ENCODE measurements at regions not wholly inside any gene's neighbourhood (a gene's known extent, or its start where the extent isn't known, plus 50 kb on each side); places are given as distances from the start of the nearest gene placed in this dataset.

GRCh38 chr6:133674661-133675060 lies 214.3 kb upstream of the TCF21 start:
- TF ChIP-seq CTCF (IDR thresholded peaks at IDR 0.05) (no peak), JUNB (IDR thresholded peaks at IDR 0.05) (no peak), RAD21 (conservative IDR thresholded peaks at IDR 0.05 in 1 of 2, IDR thresholded peaks at IDR 0.05 in 1 of 2) (no peak), EP300 (IDR thresholded peaks at IDR 0.05) (no peak), POLR2A (IDR thresholded peaks at IDR 0.05; ENCODE audit: low read length) (no peak), MAZ (IDR thresholded peaks at IDR 0.05; ENCODE audit: borderline replicate concordance, low read depth, low read length) (no peak), ESRRA (IDR thresholded peaks at IDR 0.05; ENCODE audit: borderline replicate concordance, low read length) (no peak)

Measured in A549 (cell line).